ENCODE measurements at regions not wholly inside any gene's neighbourhood (a gene's known extent, or its start where the extent isn't known, plus 50 kb on each side); places are given as distances from the start of the nearest gene placed in this dataset.

GRCh38 chr3:193954752-193955151 is 181.2 kb upstream of the HES1 start:
- H3K4me3 ChIP-seq (ENCODE audit: control insufficient read depth, low read depth, low read length): no peak overlapping the region
- no peak for TF ChIP-seq CTCF (conservative IDR thresholded peaks at IDR 0.05; ENCODE audit: control insufficient read depth, insufficient read depth, low read depth, low read length)
- no peak for DNase-seq (ENCODE audit: low read depth)

GRCh38 chr3:193955719-193956118 is 180.2 kb upstream of the HES1 start:
- no peak overlapping the region for H3K4me3 ChIP-seq (ENCODE audit: control insufficient read depth, low read depth, low read length)
- DNase-seq (ENCODE audit: low read depth): no peak
- no peak for TF ChIP-seq CTCF (conservative IDR thresholded peaks at IDR 0.05; ENCODE audit: control insufficient read depth, insufficient read depth, low read depth, low read length)

GRCh38 chr3:193959861-193960260 is 176.1 kb upstream of the HES1 start:
- no peak for DNase-seq (ENCODE audit: low read depth)

GRCh38 chr3:193960487-193961274 is 175.3 kb upstream of the HES1 start:
- DNase-seq (ENCODE audit: low read depth): no peak

More at GRCh38 chr3:193959861-193960260, 176.1 kb upstream of the HES1 start:
- TF ChIP-seq CTCF (conservative IDR thresholded peaks at IDR 0.05; ENCODE audit: control insufficient read depth, insufficient read depth, low read depth, low read length): no peak
- no peak overlapping the region for H3K4me3 ChIP-seq (ENCODE audit: control insufficient read depth, low read depth, low read length)

GRCh38 chr3:193962986-193963685 is 172.8 kb upstream of the HES1 start:
- TF ChIP-seq CTCF (conservative IDR thresholded peaks at IDR 0.05; ENCODE audit: control insufficient read depth, insufficient read depth, low read depth, low read length): no peak
- H3K4me3 ChIP-seq (ENCODE audit: control insufficient read depth, low read depth, low read length): no peak overlapping the region
- no peak for DNase-seq (ENCODE audit: low read depth)

More at GRCh38 chr3:193960487-193961274, 175.3 kb upstream of the HES1 start:
- H3K4me3 ChIP-seq (ENCODE audit: control insufficient read depth, low read depth, low read length): no peak overlapping the region
- TF ChIP-seq CTCF (conservative IDR thresholded peaks at IDR 0.05; ENCODE audit: control insufficient read depth, insufficient read depth, low read depth, low read length): no peak

- H3K4me3 ChIP-seq (ENCODE audit: control insufficient read depth, low read depth, low read length): no peak overlapping the region
These were observed 172.0 kb upstream of the HES1 start for GRCh38 chr3:193963808-193964516.

More at GRCh38 chr3:193963808-193964516, 172.0 kb upstream of the HES1 start:
- TF ChIP-seq CTCF (conservative IDR thresholded peaks at IDR 0.05; ENCODE audit: control insufficient read depth, insufficient read depth, low read depth, low read length): no peak
- no peak for DNase-seq (ENCODE audit: low read depth)

All from fibroblast of mammary gland (primary cell).